HG03175 (cell line): ENCODE measurements at regions not wholly inside any gene's neighbourhood (a gene's known extent, or its start where the extent isn't known, plus 50 kb on each side); places are given as distances from the start of the nearest gene placed in this dataset.
A peak's percentile ranks its signal among the peaks of the same experiment; 100 is the strongest.

ENCODE experiments used
- ATAC-seq: cut with Tn5 transposase; IDR thresholded peaks from one replicate; pipeline ENCODE4 v1.9.1; 2021; ENCODE audit warnings: mild to moderate bottlenecking, moderate library complexity; ENCODE audit not compliant: unreplicated experiment

GRCh38 chr11:97234016-97234415 lies 844.2 kb downstream of the JRKL start:
- no peak for ATAC-seq

- ATAC-seq: peak; percentile 78
These were observed 847.3 kb downstream of the JRKL start for GRCh38 chr11:97237151-97237550.

- ATAC-seq: no peak
These were observed 857.8 kb downstream of the JRKL start for GRCh38 chr11:97247601-97248000.

GRCh38 chr11:97254790-97255189 lies 865.0 kb downstream of the JRKL start:
- no peak for ATAC-seq

- ATAC-seq: no peak
These were observed 869.6 kb downstream of the JRKL start for GRCh38 chr11:97259434-97259833.

GRCh38 chr11:97259884-97260283 lies 870.1 kb downstream of the JRKL start:
- ATAC-seq: no peak

GRCh38 chr11:97263183-97263858 lies 873.5 kb downstream of the JRKL start:
- no peak for ATAC-seq

GRCh38 chr11:97269527-97269926 lies 879.7 kb downstream of the JRKL start:
- ATAC-seq: no peak

- no peak for ATAC-seq
These were observed 889.5 kb downstream of the JRKL start for GRCh38 chr11:97279341-97279740.

- no peak for ATAC-seq
These were observed 890.5 kb downstream of the JRKL start for GRCh38 chr11:97280347-97280746.

- no peak for ATAC-seq
These were observed 900.0 kb downstream of the JRKL start for GRCh38 chr11:97289823-97290222.

GRCh38 chr11:97290464-97291041 lies 900.7 kb downstream of the JRKL start:
- ATAC-seq: no peak

- no peak for ATAC-seq
These were observed 906.5 kb downstream of the JRKL start for GRCh38 chr11:97296301-97296700.

- no peak for ATAC-seq
These were observed 919.5 kb downstream of the JRKL start for GRCh38 chr11:97309291-97309690.

- ATAC-seq: no peak
These were observed 935.9 kb downstream of the JRKL start for GRCh38 chr11:97325693-97326092.

GRCh38 chr11:97332271-97332670 lies 942.5 kb downstream of the JRKL start:
- no peak for ATAC-seq

- ATAC-seq: no peak
These were observed 946.3 kb downstream of the JRKL start for GRCh38 chr11:97336064-97336463.

- no peak for ATAC-seq
These were observed 955.2 kb downstream of the JRKL start for GRCh38 chr11:97345032-97345431.

GRCh38 chr11:97349201-97349600 lies 959.4 kb downstream of the JRKL start:
- no peak for ATAC-seq

- no peak for ATAC-seq
These were observed 962.1 kb downstream of the JRKL start for GRCh38 chr11:97351939-97352338.

- no peak for ATAC-seq
These were observed 964.2 kb downstream of the JRKL start for GRCh38 chr11:97354026-97354425.

GRCh38 chr11:97354576-97354975 lies 964.8 kb downstream of the JRKL start:
- ATAC-seq: no peak

- ATAC-seq: no peak
These were observed 965.4 kb downstream of the JRKL start for GRCh38 chr11:97355230-97355629.
